K562 (cell line): ENCODE measurements at regions not wholly inside any gene's neighbourhood (a gene's known extent, or its start where the extent isn't known, plus 50 kb on each side); places are given as distances from the start of the nearest gene placed in this dataset.
A peak's percentile ranks its signal among the peaks of the same experiment; 100 is the strongest.

Experiments used
- ATAC-seq: fragments of 200-7000 bp; cut with Tn5 transposase; 3 replicates; pipeline ENCODE4 v1.9.1; 2020; ENCODE audit warnings: moderate library complexity
- BruUV-seq: library from RNA; stranded (reverse); fragments of 400-500 nt; replicated peaks from 2 replicates; lab custom pipeline; 2021; lab: Mats Ljungman, UMichigan
- CTCF ChIA-PET: fragments of 300-600 bp; formaldehyde crosslinking; extraction: SDS; loops from one replicate; lab custom pipeline; 2021; ENCODE audit warnings: low intra/inter-chr PET ratio; lab: Yijun Ruan, JAX
- POLR2A ChIA-PET: fragments of 300-600, 350-650 bp; sonication (Branson Sonifier 250); formaldehyde crosslinking; extraction: SDS; loops from one replicate; lab custom pipeline; 2021; ENCODE audit warnings: antibody characterized with exemption, inconsistent platforms; lab: Yijun Ruan, JAX
- DNase-seq, 4 experiments: peaks; one replicate each; pipeline versions ENCODE4 v3.0.0 to v3.0.0-alpha.2; 2011 to 2018; ENCODE audit warnings: low spot score in 3 of 4, mixed read lengths in 3 of 4; ENCODE audit errors: extremely low read depth in 1 of 4
- FAIRE-seq: peaks from 2 replicates; lab custom pipeline; 2011; peaks lifted over from hg19 to GRCh38; lab: Jason Lieb, UNC
- H2AFZ ChIP-seq: 2 replicates; pipeline ENCODE4 v1.6.0; 2011; ENCODE audit warnings: low read depth, low read length, control low read depth, inconsistent platforms
- H3K27ac ChIP-seq: fragments of 200-600 bp; 3 replicates; pipeline ENCODE4 v1.8.0; 2011; ENCODE audit warnings: low read depth, mild to moderate bottlenecking, control low read depth, inconsistent platforms, low read length, moderate library complexity, mixed read lengths; ENCODE audit errors: extremely low read depth
- H3K27me3 ChIP-seq, 2 experiments: fragments of 300-600 bp in 1 of 2; 2 replicates in 1 of 2; 3 replicates in 1 of 2; pipeline versions ENCODE4 v1.6.0 to v1.8.0; 2011; ENCODE audit warnings: inconsistent platforms in 2 of 2, low read length in 2 of 2, mild to moderate bottlenecking in 1 of 2, mixed read lengths in 1 of 2, moderate library complexity in 1 of 2; ENCODE audit not compliant: control insufficient read depth in 2 of 2, insufficient read depth in 2 of 2
- H3K36me3 ChIP-seq: fragments of 300-600 bp; 3 replicates; pipeline ENCODE4 v1.8.0; 2011; ENCODE audit warnings: mild to moderate bottlenecking, low read length, inconsistent platforms; ENCODE audit not compliant: control insufficient read depth, insufficient read depth
- H3K4me1 ChIP-seq, 2 experiments: fragments of 200-600 bp in 1 of 2; replicated peaks in 1 of 2; 2 replicates in 1 of 2; 3 replicates in 1 of 2; pipeline versions ENCODE4 v1.5.1 to v1.8.0; 2011; ENCODE audit warnings: inconsistent platforms in 2 of 2, low read length in 2 of 2, mild to moderate bottlenecking in 1 of 2, mixed read lengths in 1 of 2, moderate library complexity in 1 of 2; ENCODE audit not compliant: control insufficient read depth in 2 of 2, insufficient read depth in 2 of 2
- H3K4me2 ChIP-seq: 2 replicates; pipeline ENCODE4 v1.6.1; 2011; ENCODE audit warnings: low read length, control low read depth, inconsistent platforms, mixed read lengths; ENCODE audit not compliant: insufficient read depth
- H3K4me3 ChIP-seq: fragments of 200-600 bp; sonication (generic), shearing (Covaris generic); 2 replicates; pipeline ENCODE4 v1.5.1; 2016; ENCODE audit warnings: control low read depth, inconsistent platforms
- H3K79me2 ChIP-seq: fragments of 200-600 bp; 3 replicates; pipeline ENCODE4 v1.8.0; 2011; ENCODE audit warnings: low read length, inconsistent platforms; ENCODE audit not compliant: control insufficient read depth, insufficient read depth
- H3K9ac ChIP-seq, 2 experiments: 2 replicates each; pipeline versions ENCODE4 v1.6.0 to v1.6.1; 2011; ENCODE audit warnings: low read depth in 2 of 2, low read length in 2 of 2, control low read depth in 1 of 2, inconsistent platforms in 1 of 2, mild to moderate bottlenecking in 1 of 2, mixed read lengths in 1 of 2; ENCODE audit not compliant: insufficient read depth in 1 of 2
- H3K9me1 ChIP-seq: one replicate; pipeline ENCODE4 v1.6.0; 2011; ENCODE audit warnings: inconsistent platforms, mild to moderate bottlenecking, low read length, moderate library complexity; ENCODE audit not compliant: control insufficient read depth, insufficient read depth
- H3K9me3 ChIP-seq: replicated peaks from 2 replicates; pipeline ENCODE4 v1.5.1; 2011; ENCODE audit warnings: low read depth, low read length, inconsistent platforms; ENCODE audit not compliant: control insufficient read depth, insufficient read depth
- H4K20me1 ChIP-seq: replicated peaks from 2 replicates; pipeline ENCODE4 v1.6.1; 2011; ENCODE audit warnings: low read length, inconsistent platforms, mixed read lengths; ENCODE audit not compliant: control insufficient read depth, insufficient read depth
- ATF1 ChIP-seq, 2 experiments: fragments of 450-650 bp in 1 of 2; IDR thresholded peaks; 2 replicates each; pipeline ENCODE4 v1.6.1; 2016; ENCODE audit warnings: missing compliant biosample characterization in 1 of 2, missing genetic modification characterization in 1 of 2
- SMARCE1 ChIP-seq: fragments of 450-650 bp; IDR thresholded peaks from 2 replicates; pipeline ENCODE4 v1.7.1; 2016; ENCODE audit warnings: mild to moderate bottlenecking
- WGBS: fragments of 100-300 bp; shearing (Covaris generic); methylation state at CpG from one replicate; pipeline ENCODE4 v1.1.6; 2016; ENCODE audit warnings: low coverage, mixed read lengths; ENCODE audit not compliant: insufficient coverage; ENCODE audit errors: missing lambda C conversion rate; 5-methylcytosine and 5-hydroxymethylcytosine counted together
- in situ Hi-C: fragments of 300-500 bp; cut with MboI; formaldehyde crosslinking; loops from 4 replicates; pipeline ENCODE4 v1.15.0; 2018; ENCODE audit warnings: inconsistent platforms, mixed read lengths
- intact Hi-C: fragments of 100-400 bp; cut with micrococcal nuclease; formaldehyde crosslinking; loops from 2 replicates; pipeline ENCODE4 v1.14.2; 2022
- TF ChIP-seq, protein P1 (sequence below), 3 experiments: IDR thresholded peaks in 2 of 3; conservative IDR thresholded peaks in 1 of 3; 2 replicates each; pipeline ENCODE4 v1.5.1; 2011 to 2012; ENCODE audit warnings: low read length in 3 of 3, mild to moderate bottlenecking in 3 of 3, control low read depth in 2 of 3, improper control_type of control experiment in 1 of 3, inconsistent platforms in 1 of 3, low read depth in 1 of 3, mixed read lengths in 1 of 3, moderate library complexity in 1 of 3; ENCODE audit not compliant: insufficient read depth in 2 of 3

DNA sequence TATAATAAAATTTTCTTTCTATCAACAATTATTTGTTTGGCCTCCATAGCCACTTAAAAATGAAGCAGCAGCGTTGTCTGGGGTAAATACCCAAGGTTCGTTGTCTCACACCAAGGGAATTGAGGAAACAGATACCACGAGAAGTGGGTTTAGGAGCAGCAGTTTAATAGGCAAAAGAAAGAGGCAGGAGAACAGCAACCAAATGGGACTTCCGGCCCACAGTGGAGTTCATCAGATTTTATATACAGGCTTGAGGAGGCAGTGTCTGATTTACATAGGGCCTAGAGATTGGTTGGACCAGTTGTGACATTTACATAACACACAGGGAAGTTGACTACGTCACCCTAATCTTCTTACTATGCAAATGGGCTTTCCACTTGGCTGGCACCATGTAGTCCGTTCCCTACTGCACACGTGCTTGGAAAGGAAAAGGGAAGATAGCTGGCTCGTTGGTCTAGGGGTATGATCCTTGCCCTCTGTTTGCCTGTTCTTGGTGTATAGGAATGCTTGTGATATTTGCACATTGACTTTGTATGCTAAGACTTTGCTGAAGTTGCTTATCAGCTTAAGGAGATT lies 61.5 kb upstream of the SETMAR start (continued):
- TF ChIP-seq ATF1 (CRISPR knock-in tag; IDR thresholded peaks at IDR 0.05) (no peak), ATF1 (tag; IDR thresholded peaks at IDR 0.05) (peak; percentile 84)

GRCh38 chr3:4245671-4246070 lies 57.5 kb upstream of the SETMAR start:
- FAIRE-seq, result no peak
- no peak overlapping the region; the same call in 2 of the 3 replicates for H3K27ac ChIP-seq
- ChIA-PET POLR2A (interaction anchor here (0.8 kb wide), 1 partner anchor 21 kb away, joined by 4 read pairs; no protein-coding TSS in a partner anchor), CTCF (no interaction called here)
- peak overlapping the region; percentile 87 for H2AFZ ChIP-seq
- no peaks in the 10 kb centered on the region for H3K27me3 ChIP-seq
- H3K36me3 ChIP-seq, result no peaks in the 10 kb centered on the region
- peak; percentile 79 for ATAC-seq
- H3K4me2 ChIP-seq, result peak overlapping the region; percentile 66
- H3K79me2 ChIP-seq, result no peaks in the 10 kb centered on the region
- H4K20me1 ChIP-seq, result no peaks in the 10 kb centered on the region
- H3K9me3 ChIP-seq, result no peaks in the 10 kb centered on the region
- no peak for TF ChIP-seq SMARCE1
- TF ChIP-seq, protein P1, sequence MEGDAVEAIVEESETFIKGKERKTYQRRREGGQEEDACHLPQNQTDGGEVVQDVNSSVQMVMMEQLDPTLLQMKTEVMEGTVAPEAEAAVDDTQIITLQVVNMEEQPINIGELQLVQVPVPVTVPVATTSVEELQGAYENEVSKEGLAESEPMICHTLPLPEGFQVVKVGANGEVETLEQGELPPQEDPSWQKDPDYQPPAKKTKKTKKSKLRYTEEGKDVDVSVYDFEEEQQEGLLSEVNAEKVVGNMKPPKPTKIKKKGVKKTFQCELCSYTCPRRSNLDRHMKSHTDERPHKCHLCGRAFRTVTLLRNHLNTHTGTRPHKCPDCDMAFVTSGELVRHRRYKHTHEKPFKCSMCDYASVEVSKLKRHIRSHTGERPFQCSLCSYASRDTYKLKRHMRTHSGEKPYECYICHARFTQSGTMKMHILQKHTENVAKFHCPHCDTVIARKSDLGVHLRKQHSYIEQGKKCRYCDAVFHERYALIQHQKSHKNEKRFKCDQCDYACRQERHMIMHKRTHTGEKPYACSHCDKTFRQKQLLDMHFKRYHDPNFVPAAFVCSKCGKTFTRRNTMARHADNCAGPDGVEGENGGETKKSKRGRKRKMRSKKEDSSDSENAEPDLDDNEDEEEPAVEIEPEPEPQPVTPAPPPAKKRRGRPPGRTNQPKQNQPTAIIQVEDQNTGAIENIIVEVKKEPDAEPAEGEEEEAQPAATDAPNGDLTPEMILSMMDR (IDR thresholded peaks at IDR 0.05 in 2 of 3, conservative IDR thresholded peaks at IDR 0.05 in 1 of 3; ENCODE audit: insufficient read depth in 2 of 3, low read depth in 1 of 3, low read length in 3 of 3), result peak; percentile 12 to 49 (median 45); a peak in 3 of 6 replicates
- H3K9me1 ChIP-seq, result no peaks in the 10 kb centered on the region
- intact Hi-C loops (no loop called here), in situ Hi-C loops (no loop called here)
- no TSS peak for BruUV-seq
- peak overlapping the region in 1 of 2 experiments; percentile 82; a peak in 2 of 4 replicates for H3K9ac ChIP-seq
- 8% methylated on average over 9 of the region's 9 CpGs for WGBS
- peak overlapping the region; percentile 25; the same call in 1 of the 2 replicates for H3K4me3 ChIP-seq
- no peaks in the 10 kb centered on the region for H3K4me1 ChIP-seq
- DNase-seq, result no peak
